ENCODE measurements at regions not wholly inside any gene's neighbourhood (a gene's known extent, or its start where the extent isn't known, plus 50 kb on each side); places are given as distances from the start of the nearest gene placed in this dataset.
A peak's percentile ranks its signal among the peaks of the same experiment; 100 is the strongest.

DNA sequence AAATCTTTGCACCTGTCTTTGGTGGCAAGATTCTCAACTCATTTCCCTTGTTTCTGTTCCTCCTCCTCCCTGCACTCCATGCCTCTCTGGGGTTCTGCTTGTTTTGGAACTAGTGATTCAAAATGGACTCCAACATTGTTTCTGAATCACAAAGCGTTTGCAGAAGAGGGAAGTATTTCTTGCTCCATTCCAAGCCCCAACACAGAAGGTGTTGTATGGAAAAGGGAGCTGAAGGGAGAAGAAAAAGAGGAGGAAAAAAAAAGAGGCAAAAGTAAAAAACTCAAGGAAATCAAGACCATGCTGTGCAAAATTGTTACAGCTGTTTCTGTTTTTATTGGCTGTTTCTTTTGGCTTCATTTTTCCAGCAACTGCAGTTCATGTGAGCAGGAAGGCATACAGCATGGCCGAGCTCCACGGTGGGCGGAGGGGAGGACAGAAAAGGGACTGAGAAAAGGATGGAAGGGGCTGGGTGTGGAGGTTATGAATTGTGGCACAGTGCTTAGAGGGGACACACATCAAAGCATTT is 66.9 kb upstream of the PRL start:
- peaks cover 11% of the 10 kb centered on the region; the same call in 1 of the 3 replicates for H3K4me1 ChIP-seq
- H3K4me3 ChIP-seq, result no peak overlapping the region
- no peak for DNase-seq (ENCODE audit: low read depth in 1 of 2, low spot score in 1 of 2)
- TF ChIP-seq, protein P1, sequence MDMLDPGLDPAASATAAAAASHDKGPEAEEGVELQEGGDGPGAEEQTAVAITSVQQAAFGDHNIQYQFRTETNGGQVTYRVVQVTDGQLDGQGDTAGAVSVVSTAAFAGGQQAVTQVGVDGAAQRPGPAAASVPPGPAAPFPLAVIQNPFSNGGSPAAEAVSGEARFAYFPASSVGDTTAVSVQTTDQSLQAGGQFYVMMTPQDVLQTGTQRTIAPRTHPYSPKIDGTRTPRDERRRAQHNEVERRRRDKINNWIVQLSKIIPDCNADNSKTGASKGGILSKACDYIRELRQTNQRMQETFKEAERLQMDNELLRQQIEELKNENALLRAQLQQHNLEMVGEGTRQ (IDR thresholded peaks at IDR 0.05), result no peak
- TF ChIP-seq FOSL2 (IDR thresholded peaks at IDR 0.05), result no peak
- TF ChIP-seq FOSL2 (CRISPR knock-in tag; IDR thresholded peaks at IDR 0.05), result no peak
- no peak for TF ChIP-seq RNF2 (IDR thresholded peaks at IDR 0.05; ENCODE audit: borderline replicate concordance, low read depth)
- TF ChIP-seq FOXS1 (CRISPR knock-in tag; IDR thresholded peaks at IDR 0.05), result no peak
- TF ChIP-seq HEYL (CRISPR knock-in tag; IDR thresholded peaks at IDR 0.05), result no peak
- TF ChIP-seq JUNB (IDR thresholded peaks at IDR 0.05), result no peak
- TF ChIP-seq NPAS2 (CRISPR knock-in tag; IDR thresholded peaks at IDR 0.05; ENCODE audit: borderline replicate concordance), result no peak
- TF ChIP-seq ZSCAN20 (CRISPR knock-in tag; IDR thresholded peaks at IDR 0.05), result no peak
- no peak for TF ChIP-seq SMC3 (IDR thresholded peaks at IDR 0.05)
- H3K27ac ChIP-seq, result no peak overlapping the region
- ATAC-seq, result no peak
- H3K4me2 ChIP-seq, result peak overlapping the region; percentile 30; the same call in 2 of the 3 replicates
- peaks cover 5% of the 10 kb centered on the region; the same call in 1 of the 3 replicates for H3K9me3 ChIP-seq
- CTCF ChIA-PET, result no interaction called here
- no peak for FAIRE-seq
- POLR2A ChIA-PET, result no interaction called here
- WGBS (ENCODE audit: missing lambda C conversion rate), result 86% methylated on average over 4 of the region's 4 CpGs

DNA sequence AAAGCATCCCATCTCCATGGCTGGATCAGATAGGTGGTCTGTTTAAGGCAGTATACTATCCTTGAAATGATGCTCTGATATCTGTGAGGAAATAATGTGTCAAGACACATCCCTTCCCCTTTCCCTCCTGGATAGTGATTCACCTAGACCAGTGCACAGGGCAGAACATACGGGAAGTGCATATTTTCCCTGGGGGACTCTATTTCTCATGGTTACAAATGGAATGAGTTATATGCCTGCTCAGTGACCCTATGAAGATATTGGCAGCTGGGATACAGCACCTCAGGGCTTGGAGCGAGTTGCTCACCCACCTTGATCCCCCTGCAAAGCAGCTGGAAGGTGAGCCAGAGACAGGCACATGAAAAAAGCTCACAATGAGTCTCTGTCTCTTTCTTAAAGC is 67.5 kb upstream of the PRL start:
- 71% methylated on average over 2 of the region's 2 CpGs for WGBS (ENCODE audit: missing lambda C conversion rate)
- ATAC-seq, result no peak
- TF ChIP-seq NR3C1 (IDR thresholded peaks at IDR 0.05) (no peak), NFE2L2 (conservative IDR thresholded peaks at IDR 0.05; ENCODE audit: low read length) (no peak), EHMT2 (IDR thresholded peaks at IDR 0.05; ENCODE audit: low read depth) (no peak), NPAS2 (CRISPR knock-in tag; IDR thresholded peaks at IDR 0.05; ENCODE audit: borderline replicate concordance) (no peak), POLR2A (IDR thresholded peaks at IDR 0.05; ENCODE audit: low read length) (no peak), HDAC2 (IDR thresholded peaks at IDR 0.05) (no peak), HOXA7 (CRISPR knock-in tag; IDR thresholded peaks at IDR 0.05) (no peak), TFCP2L1 (CRISPR knock-in tag; IDR thresholded peaks at IDR 0.05) (no peak), FOXS1 (CRISPR knock-in tag; IDR thresholded peaks at IDR 0.05) (no peak), SMC3 (IDR thresholded peaks at IDR 0.05) (no peak)
- TF ChIP-seq, protein P1 (IDR thresholded peaks at IDR 0.05), result no peak
- no peak overlapping the region for H3K27ac ChIP-seq
- H3K9me3 ChIP-seq, result peaks cover 5% of the 10 kb centered on the region; the same call in 1 of the 3 replicates
- no peak for FAIRE-seq
- CTCF ChIA-PET, result no interaction called here
- peaks cover 11% of the 10 kb centered on the region; the same call in 1 of the 3 replicates for H3K4me1 ChIP-seq
- no peak overlapping the region for H3K4me3 ChIP-seq
- POLR2A ChIA-PET, result no interaction called here
- no peak for DNase-seq (ENCODE audit: low read depth in 1 of 2, low spot score in 1 of 2)
- no peak overlapping the region for H3K4me2 ChIP-seq

DNA sequence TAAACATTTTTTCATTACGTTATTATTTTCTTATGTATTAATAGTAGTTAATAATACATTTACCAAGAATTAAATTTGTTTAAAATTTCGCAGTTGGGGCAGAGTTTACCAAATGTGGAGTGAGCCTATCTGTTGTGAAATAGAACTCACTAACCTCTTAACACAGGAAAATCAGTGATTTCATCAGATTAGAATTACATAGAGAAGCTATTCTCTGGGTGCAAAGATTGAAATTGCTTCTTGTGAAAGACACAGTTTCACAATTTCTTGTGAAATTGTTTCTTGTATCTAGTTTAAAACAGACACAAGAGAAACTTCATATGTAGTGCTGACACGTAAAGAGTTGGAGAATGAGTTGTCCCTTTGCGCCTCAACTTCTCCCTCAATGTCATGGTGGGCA is 69.4 kb upstream of the PRL start:
- no peak for ATAC-seq
- H3K4me3 ChIP-seq, result no peak overlapping the region
- no peak overlapping the region for H3K4me2 ChIP-seq
- DNase-seq (ENCODE audit: low read depth in 1 of 2, low spot score in 1 of 2), result no peak
- no peak for FAIRE-seq
- H3K9me3 ChIP-seq, result peaks cover 5% of the 10 kb centered on the region; the same call in 1 of the 3 replicates
- H3K27ac ChIP-seq, result no peak overlapping the region
- CTCF ChIA-PET, result no interaction called here
- POLR2A ChIA-PET, result interaction anchor here (1.0 kb wide), 1 partner anchor 773 kb away, joined by 6 read pairs; the partner anchor contains the start of gene SOX4
- peaks cover 11% of the 10 kb centered on the region; the same call in 1 of the 3 replicates for H3K4me1 ChIP-seq
- WGBS (ENCODE audit: missing lambda C conversion rate), result 55% methylated on average over 4 of the region's 4 CpGs
- no peak for TF ChIP-seq NFE2L2 (conservative IDR thresholded peaks at IDR 0.05; ENCODE audit: low read length)
- TF ChIP-seq, protein P2, sequence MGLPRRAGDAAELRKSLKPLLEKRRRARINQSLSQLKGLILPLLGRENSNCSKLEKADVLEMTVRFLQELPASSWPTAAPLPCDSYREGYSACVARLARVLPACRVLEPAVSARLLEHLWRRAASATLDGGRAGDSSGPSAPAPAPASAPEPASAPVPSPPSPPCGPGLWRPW (IDR thresholded peaks at IDR 0.05), result 0 out of 2 replicates have a peak, but pooled peaks have one; percentile 12
- TF ChIP-seq CEBPB (IDR thresholded peaks at IDR 0.05), result peak in 1 of 2 experiments; percentile 42; a peak in 2 of 4 replicates
- TF ChIP-seq, protein P3, sequence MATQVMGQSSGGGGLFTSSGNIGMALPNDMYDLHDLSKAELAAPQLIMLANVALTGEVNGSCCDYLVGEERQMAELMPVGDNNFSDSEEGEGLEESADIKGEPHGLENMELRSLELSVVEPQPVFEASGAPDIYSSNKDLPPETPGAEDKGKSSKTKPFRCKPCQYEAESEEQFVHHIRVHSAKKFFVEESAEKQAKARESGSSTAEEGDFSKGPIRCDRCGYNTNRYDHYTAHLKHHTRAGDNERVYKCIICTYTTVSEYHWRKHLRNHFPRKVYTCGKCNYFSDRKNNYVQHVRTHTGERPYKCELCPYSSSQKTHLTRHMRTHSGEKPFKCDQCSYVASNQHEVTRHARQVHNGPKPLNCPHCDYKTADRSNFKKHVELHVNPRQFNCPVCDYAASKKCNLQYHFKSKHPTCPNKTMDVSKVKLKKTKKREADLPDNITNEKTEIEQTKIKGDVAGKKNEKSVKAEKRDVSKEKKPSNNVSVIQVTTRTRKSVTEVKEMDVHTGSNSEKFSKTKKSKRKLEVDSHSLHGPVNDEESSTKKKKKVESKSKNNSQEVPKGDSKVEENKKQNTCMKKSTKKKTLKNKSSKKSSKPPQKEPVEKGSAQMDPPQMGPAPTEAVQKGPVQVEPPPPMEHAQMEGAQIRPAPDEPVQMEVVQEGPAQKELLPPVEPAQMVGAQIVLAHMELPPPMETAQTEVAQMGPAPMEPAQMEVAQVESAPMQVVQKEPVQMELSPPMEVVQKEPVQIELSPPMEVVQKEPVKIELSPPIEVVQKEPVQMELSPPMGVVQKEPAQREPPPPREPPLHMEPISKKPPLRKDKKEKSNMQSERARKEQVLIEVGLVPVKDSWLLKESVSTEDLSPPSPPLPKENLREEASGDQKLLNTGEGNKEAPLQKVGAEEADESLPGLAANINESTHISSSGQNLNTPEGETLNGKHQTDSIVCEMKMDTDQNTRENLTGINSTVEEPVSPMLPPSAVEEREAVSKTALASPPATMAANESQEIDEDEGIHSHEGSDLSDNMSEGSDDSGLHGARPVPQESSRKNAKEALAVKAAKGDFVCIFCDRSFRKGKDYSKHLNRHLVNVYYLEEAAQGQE (IDR thresholded peaks at IDR 0.05), result no peak
- TF ChIP-seq EP300 (IDR thresholded peaks at IDR 0.05), result no peak
- TF ChIP-seq, protein P4, sequence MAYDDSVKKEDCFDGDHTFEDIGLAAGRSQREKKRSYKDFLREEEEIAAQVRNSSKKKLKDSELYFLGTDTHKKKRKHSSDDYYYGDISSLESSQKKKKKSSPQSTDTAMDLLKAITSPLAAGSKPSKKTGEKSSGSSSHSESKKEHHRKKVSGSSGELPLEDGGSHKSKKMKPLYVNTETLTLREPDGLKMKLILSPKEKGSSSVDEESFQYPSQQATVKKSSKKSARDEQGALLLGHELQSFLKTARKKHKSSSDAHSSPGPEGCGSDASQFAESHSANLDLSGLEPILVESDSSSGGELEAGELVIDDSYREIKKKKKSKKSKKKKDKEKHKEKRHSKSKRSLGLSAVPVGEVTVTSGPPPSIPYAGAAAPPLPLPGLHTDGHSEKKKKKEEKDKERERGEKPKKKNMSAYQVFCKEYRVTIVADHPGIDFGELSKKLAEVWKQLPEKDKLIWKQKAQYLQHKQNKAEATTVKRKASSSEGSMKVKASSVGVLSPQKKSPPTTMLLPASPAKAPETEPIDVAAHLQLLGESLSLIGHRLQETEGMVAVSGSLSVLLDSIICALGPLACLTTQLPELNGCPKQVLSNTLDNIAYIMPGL (CRISPR knock-in tag; IDR thresholded peaks at IDR 0.05; ENCODE audit: borderline replicate concordance), result no peak
- TF ChIP-seq ZC3H11A (IDR thresholded peaks at IDR 0.05), result no peak
- TF ChIP-seq, protein P5, sequence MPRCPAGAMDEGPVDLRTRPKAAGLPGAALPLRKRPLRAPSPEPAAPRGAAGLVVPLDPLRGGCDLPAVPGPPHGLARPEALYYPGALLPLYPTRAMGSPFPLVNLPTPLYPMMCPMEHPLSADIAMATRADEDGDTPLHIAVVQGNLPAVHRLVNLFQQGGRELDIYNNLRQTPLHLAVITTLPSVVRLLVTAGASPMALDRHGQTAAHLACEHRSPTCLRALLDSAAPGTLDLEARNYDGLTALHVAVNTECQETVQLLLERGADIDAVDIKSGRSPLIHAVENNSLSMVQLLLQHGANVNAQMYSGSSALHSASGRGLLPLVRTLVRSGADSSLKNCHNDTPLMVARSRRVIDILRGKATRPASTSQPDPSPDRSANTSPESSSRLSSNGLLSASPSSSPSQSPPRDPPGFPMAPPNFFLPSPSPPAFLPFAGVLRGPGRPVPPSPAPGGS (IDR thresholded peaks at IDR 0.05), result no peak
- TF ChIP-seq, protein P1 (IDR thresholded peaks at IDR 0.05), result no peak
- TF ChIP-seq ZSCAN20 (CRISPR knock-in tag; IDR thresholded peaks at IDR 0.05), result no peak
- no peak for TF ChIP-seq CBX2 (IDR thresholded peaks at IDR 0.05; ENCODE audit: borderline replicate concordance, low read depth)
